PC-3 (cell line): ENCODE measurements at regions not wholly inside any gene's neighbourhood (a gene's known extent, or its start where the extent isn't known, plus 50 kb on each side); places are given as distances from the start of the nearest gene placed in this dataset.

Experiments
- ATAC-seq: fragments of 200-7000 bp; cut with Tn5 transposase; 2 replicates; pipeline ENCODE4 v1.9.1; 2020; ENCODE audit warnings: mild to moderate bottlenecking, moderate library complexity
- BruUV-seq: library from RNA; stranded (reverse); fragments of 400-500 nt; replicated peaks from 2 replicates; lab custom pipeline; 2021; lab: Mats Ljungman, UMichigan
- CTCF ChIA-PET: fragments of 300-600 bp; sonication (Branson Sonifier 250); formaldehyde crosslinking; loops from one replicate; lab custom pipeline; 2022; ENCODE audit warnings: antibody characterized with exemption; lab: Charles Lee
- POLR2A ChIA-PET: fragments of 300-600 bp; sonication (Branson Sonifier 250); formaldehyde crosslinking; loops from one replicate; lab custom pipeline; 2022; ENCODE audit warnings: antibody characterized with exemption; ENCODE audit not compliant: unreplicated experiment; lab: Charles Lee
- DNase-seq: peaks from one replicate; pipeline ENCODE4 v3.0.0-alpha.2; 2015
- H2AFZ ChIP-seq: fragments of 300-600 bp; sonication (generic); 2 replicates; pipeline ENCODE4 v1.6.0; 2016; ENCODE audit warnings: antibody characterized with exemption, low read length
- H3F3A ChIP-seq: fragments of 300-600 bp; sonication (generic); one replicate; pipeline ENCODE4 v1.6.0; 2017; ENCODE audit warnings: antibody characterized with exemption, low read length, control low read depth, mild to moderate bottlenecking; ENCODE audit not compliant: unreplicated experiment
- H3K27ac ChIP-seq: fragments of 300-600 bp; sonication (generic); 2 replicates; pipeline ENCODE4 v1.5.1; 2016; ENCODE audit warnings: mild to moderate bottlenecking, low read length
- H3K27me3 ChIP-seq: fragments of 300-600 bp; sonication (generic); 2 replicates; pipeline ENCODE4 v1.6.1; 2016; ENCODE audit warnings: low read length, mixed read lengths
- H3K36me3 ChIP-seq: fragments of 300-600 bp; sonication (generic); 2 replicates; pipeline ENCODE4 v1.6.1; 2016; ENCODE audit warnings: low read depth, mixed run types, low read length, mixed read lengths
- H3K4me1 ChIP-seq: fragments of 300-600 bp; sonication (generic); 2 replicates; pipeline ENCODE4 v1.5.1; 2016; ENCODE audit warnings: low read length; ENCODE audit not compliant: insufficient read depth
- H3K4me2 ChIP-seq: fragments of 300-600 bp; sonication (generic); 2 replicates; pipeline ENCODE4 v1.6.0; 2016; ENCODE audit warnings: low read length
- H3K4me3 ChIP-seq: fragments of 300-600 bp; sonication (generic); 2 replicates; pipeline ENCODE4 v1.5.1; 2016; ENCODE audit warnings: mild to moderate bottlenecking, low read length, mixed read lengths
- H3K79me2 ChIP-seq: fragments of 300-600 bp; sonication (generic); 2 replicates; pipeline ENCODE4 v1.6.1; 2017; ENCODE audit warnings: low read length, mixed read lengths
- H3K9ac ChIP-seq: fragments of 300-600 bp; sonication (generic); 2 replicates; pipeline ENCODE4 v1.6.0; 2016; ENCODE audit warnings: mild to moderate bottlenecking, low read length
- H3K9me2 ChIP-seq: fragments of 300-600 bp; sonication (generic); replicated peaks from 2 replicates; pipeline ENCODE4 v1.6.1; 2016; ENCODE audit warnings: mixed run types, low read length, mixed read lengths
- H3K9me3 ChIP-seq: fragments of 300-600 bp; sonication (generic); 2 replicates; pipeline ENCODE4 v1.6.1; 2016; ENCODE audit warnings: low read length, mixed read lengths
- H4K20me1 ChIP-seq: fragments of 300-600 bp; sonication (generic); 2 replicates; pipeline ENCODE4 v1.6.1; 2016; ENCODE audit warnings: low read length, mixed read lengths
- EZH2 ChIP-seq: fragments of 300-600 bp; sonication (generic); IDR thresholded peaks from one replicate; pipeline ENCODE4 v1.6.1; 2017; ENCODE audit warnings: antibody characterized with exemption, mild to moderate bottlenecking, low read length; ENCODE audit not compliant: unreplicated experiment
- EZH2phosphoT487 ChIP-seq: fragments of 300-600 bp; sonication (generic); IDR thresholded peaks from 2 replicates; pipeline ENCODE4 v1.6.1; 2018; ENCODE audit warnings: mild to moderate bottlenecking, antibody characterized with exemption, low read length, borderline replicate concordance
- intact Hi-C: fragments of 100-400 bp; cut with micrococcal nuclease; formaldehyde crosslinking; loops from 2 replicates; pipeline ENCODE4 v1.9.0; 2023
- TF ChIP-seq, protein P1 (sequence below): fragments of 300-600 bp; sonication (generic); conservative IDR thresholded peaks from 2 replicates; pipeline ENCODE4 v1.5.1; 2017; ENCODE audit warnings: antibody characterized with exemption, low read depth, mild to moderate bottlenecking, low read length

DNA sequence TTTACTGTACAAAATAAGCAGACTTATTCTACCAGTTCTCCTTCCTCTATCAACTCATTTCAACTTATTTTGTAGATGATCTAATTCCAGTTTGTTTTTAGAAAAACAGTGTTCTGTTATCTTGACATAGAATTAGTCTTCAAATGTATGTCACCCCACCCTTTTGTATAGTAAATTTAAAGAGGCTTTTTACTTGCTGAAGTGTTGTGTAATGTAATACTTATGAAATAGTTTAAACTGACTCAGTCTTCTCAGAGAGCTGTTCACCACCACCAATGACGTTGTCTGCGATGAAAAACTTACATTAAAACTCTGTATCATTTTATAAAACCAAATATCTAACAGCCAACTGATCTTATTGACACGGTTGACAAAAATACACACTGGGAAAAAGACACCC is 82.9 kb downstream of the RAP2B start:
- intact Hi-C loops, result no loop called here
- no peaks in the 10 kb centered on the region for H3K9me3 ChIP-seq
- no peaks in the 10 kb centered on the region for H3F3A ChIP-seq
- no peak overlapping the region for H2AFZ ChIP-seq
- ChIA-PET POLR2A (no interaction called here), CTCF (no interaction called here)
- ATAC-seq, result no peak
- no peak for DNase-seq
- no peak for TF ChIP-seq EZH2
- TF ChIP-seq, protein P1, sequence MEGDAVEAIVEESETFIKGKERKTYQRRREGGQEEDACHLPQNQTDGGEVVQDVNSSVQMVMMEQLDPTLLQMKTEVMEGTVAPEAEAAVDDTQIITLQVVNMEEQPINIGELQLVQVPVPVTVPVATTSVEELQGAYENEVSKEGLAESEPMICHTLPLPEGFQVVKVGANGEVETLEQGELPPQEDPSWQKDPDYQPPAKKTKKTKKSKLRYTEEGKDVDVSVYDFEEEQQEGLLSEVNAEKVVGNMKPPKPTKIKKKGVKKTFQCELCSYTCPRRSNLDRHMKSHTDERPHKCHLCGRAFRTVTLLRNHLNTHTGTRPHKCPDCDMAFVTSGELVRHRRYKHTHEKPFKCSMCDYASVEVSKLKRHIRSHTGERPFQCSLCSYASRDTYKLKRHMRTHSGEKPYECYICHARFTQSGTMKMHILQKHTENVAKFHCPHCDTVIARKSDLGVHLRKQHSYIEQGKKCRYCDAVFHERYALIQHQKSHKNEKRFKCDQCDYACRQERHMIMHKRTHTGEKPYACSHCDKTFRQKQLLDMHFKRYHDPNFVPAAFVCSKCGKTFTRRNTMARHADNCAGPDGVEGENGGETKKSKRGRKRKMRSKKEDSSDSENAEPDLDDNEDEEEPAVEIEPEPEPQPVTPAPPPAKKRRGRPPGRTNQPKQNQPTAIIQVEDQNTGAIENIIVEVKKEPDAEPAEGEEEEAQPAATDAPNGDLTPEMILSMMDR, result no peak
- TF ChIP-seq EZH2phosphoT487, result no peak
- no peaks in the 10 kb centered on the region for H3K9me2 ChIP-seq
- H3K27me3 ChIP-seq, result no peaks in the 10 kb centered on the region
- no peaks in the 10 kb centered on the region for H3K36me3 ChIP-seq
- H3K4me3 ChIP-seq, result no peak overlapping the region
- no TSS peak for BruUV-seq
- no peaks in the 10 kb centered on the region for H4K20me1 ChIP-seq
- H3K4me2 ChIP-seq, result no peak overlapping the region
- no peak overlapping the region for H3K9ac ChIP-seq
- no peaks in the 10 kb centered on the region for H3K79me2 ChIP-seq
- no peak overlapping the region for H3K27ac ChIP-seq
- H3K4me1 ChIP-seq, result no peaks in the 10 kb centered on the region

DNA sequence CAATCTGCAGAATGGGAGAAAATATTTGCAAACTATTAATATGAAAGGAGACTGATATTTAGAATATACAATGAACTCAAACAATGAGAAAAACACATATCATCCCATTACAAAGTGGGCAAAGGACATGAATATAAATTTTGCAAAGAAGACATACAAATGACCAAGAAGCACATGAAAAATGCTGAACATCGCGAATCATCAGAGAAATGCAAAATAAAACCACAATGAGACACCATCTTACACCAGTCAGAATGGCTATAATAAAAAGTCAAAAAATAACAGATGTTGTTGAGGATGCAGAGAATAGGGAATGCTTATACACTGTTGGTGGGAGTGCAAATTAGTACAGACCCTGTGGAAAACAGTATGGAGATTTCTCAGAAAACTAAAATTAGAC is 83.6 kb downstream of the RAP2B start:
- no peaks in the 10 kb centered on the region for H3K9me3 ChIP-seq
- H4K20me1 ChIP-seq, result no peaks in the 10 kb centered on the region
- no peak overlapping the region for H3K27ac ChIP-seq
- no peak overlapping the region for H2AFZ ChIP-seq
- POLR2A ChIA-PET, result no interaction called here
- H3K4me3 ChIP-seq, result no peak overlapping the region
- no peaks in the 10 kb centered on the region for H3K79me2 ChIP-seq
- DNase-seq (no peak), ATAC-seq (no peak)
- intact Hi-C loops, result no loop called here
- BruUV-seq, result no TSS peak
- H3K9ac ChIP-seq, result no peak overlapping the region
- no peaks in the 10 kb centered on the region for H3K36me3 ChIP-seq
- H3F3A ChIP-seq, result no peaks in the 10 kb centered on the region
- H3K9me2 ChIP-seq, result no peaks in the 10 kb centered on the region
- H3K27me3 ChIP-seq, result no peaks in the 10 kb centered on the region
- H3K4me1 ChIP-seq, result no peaks in the 10 kb centered on the region
- CTCF ChIA-PET, result no interaction called here
- TF ChIP-seq EZH2phosphoT487, result no peak
- TF ChIP-seq, protein P1, result no peak
- TF ChIP-seq EZH2, result no peak
- H3K4me2 ChIP-seq, result no peak overlapping the region

DNA sequence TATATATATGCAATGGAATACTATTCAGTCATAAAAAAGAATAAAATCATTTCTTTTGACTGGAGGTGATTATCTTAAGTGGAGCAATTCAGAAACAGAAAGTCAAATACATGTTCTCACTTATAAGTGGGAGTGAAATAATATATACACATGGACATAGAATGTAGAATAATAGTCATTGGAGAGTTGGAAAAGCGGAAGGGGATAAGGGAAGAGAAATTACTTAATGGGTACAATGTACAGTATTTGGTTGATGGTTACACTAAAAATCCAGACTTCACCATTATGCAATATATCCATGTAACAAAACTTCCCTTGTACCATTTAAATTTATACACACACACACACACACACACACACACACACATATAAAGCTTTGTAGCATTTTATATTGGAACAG is 84.3 kb downstream of the RAP2B start:
- BruUV-seq, result no TSS peak
- DNase-seq (no peak), ATAC-seq (no peak)
- Histone ChIP-seq H3K36me3 (no peaks in the 10 kb centered on the region), H3K9ac (no peak overlapping the region), H3K4me2 (no peak overlapping the region), H3K27ac (no peak overlapping the region), H3F3A (no peaks in the 10 kb centered on the region), H3K9me3 (no peaks in the 10 kb centered on the region), H3K4me3 (no peak overlapping the region), H3K4me1 (no peaks in the 10 kb centered on the region), H3K9me2 (no peaks in the 10 kb centered on the region), H3K27me3 (no peaks in the 10 kb centered on the region), H4K20me1 (no peaks in the 10 kb centered on the region), H3K79me2 (no peaks in the 10 kb centered on the region), H2AFZ (no peak overlapping the region)
- intact Hi-C loops, result no loop called here
- ChIA-PET CTCF (no interaction called here), POLR2A (no interaction called here)
- TF ChIP-seq, protein P1, result no peak
- TF ChIP-seq EZH2phosphoT487 (no peak), EZH2 (no peak)
